ENCODE measurements at regions not wholly inside any gene's neighbourhood (a gene's known extent, or its start where the extent isn't known, plus 50 kb on each side); places are given as distances from the start of the nearest gene placed in this dataset.
"Not testable (repeated sequence)": the region's sequence is repeated elsewhere in the genome, so short reads cannot be mapped to it uniquely, and the experiment has no call there.

DNA sequence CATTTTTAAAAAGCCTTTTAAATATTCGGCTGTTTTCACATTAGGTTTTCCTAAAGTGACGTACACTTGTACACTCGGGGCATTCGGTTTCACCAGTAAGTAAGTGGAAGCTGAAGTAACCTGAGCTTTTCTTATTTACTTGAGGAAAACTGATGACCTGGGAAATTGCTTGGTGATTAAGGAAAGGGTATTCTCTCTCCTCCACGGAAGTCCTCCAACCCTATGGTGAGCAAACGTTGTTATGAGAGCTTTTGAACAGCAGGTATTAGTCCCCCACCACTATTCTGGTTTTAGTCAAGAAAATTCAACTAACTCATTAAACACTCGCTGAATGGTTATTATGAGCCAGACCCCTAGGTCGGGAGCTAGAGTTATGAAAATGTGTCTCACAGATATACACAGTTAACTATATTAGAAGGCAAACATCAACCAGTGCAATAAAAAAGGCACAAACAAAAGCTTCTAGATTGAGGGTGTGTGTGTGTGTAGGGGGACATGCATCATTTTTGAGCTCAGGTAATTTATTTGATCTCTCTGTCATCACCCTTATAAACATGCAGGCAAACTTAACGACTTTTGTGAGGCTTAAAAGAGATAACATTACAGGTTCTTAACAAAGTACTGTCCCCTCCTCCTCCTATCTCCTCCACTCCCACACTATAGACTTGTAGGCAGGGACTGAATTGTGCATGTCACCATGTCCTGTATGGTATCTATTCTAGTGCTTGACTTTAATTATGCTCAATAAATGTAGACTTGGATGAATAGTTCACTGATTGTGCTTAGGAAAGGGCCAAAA is 143.3 kb upstream of the MB21D2 start:
- no peaks in the 10 kb centered on the region for H3K4me1 Mint-ChIP-seq
- DNase-seq: no peak
- H3K27ac Mint-ChIP-seq: no peak overlapping the region
- no peak overlapping the region for H3K4me3 Mint-ChIP-seq
- peaks cover 8% of the 10 kb centered on the region for H3K27me3 Mint-ChIP-seq
- ATAC-seq: no peak
- H3K9me3 Mint-ChIP-seq: no peaks in the 10 kb centered on the region

GRCh38 chr3:193068365-193068764 is 150.7 kb upstream of the MB21D2 start:
- no peak overlapping the region for H3K27ac Mint-ChIP-seq
- DNase-seq: no peak
- no peaks in the 10 kb centered on the region for H3K9me3 Mint-ChIP-seq
- no peak for ATAC-seq
- peaks cover 16% of the 10 kb centered on the region for H3K27me3 Mint-ChIP-seq
- no peak overlapping the region for H3K4me3 Mint-ChIP-seq
- H3K4me1 Mint-ChIP-seq: no peaks in the 10 kb centered on the region

GRCh38 chr3:193069732-193070131 is 152.1 kb upstream of the MB21D2 start:
- peaks cover 25% of the 10 kb centered on the region for H3K27me3 Mint-ChIP-seq
- not testable (repeated sequence) for H3K27ac Mint-ChIP-seq, H3K4me1 Mint-ChIP-seq, H3K9me3 Mint-ChIP-seq, H3K4me3 Mint-ChIP-seq, ATAC-seq, DNase-seq

- Mint-ChIP-seq H3K9me3 (peaks cover 0 to 12% of the 10 kb centered on the region in 2 donors), H3K27ac (no peak overlapping the region), H3K4me3 (no peak overlapping the region), H3K27me3 (peaks cover 3% of the 10 kb centered on the region), H3K4me1 (no peaks in the 10 kb centered on the region)
- no peak for DNase-seq
- ATAC-seq: no peak
These were observed 161.5 kb upstream of the MB21D2 start for GRCh38 chr3:193078996-193079753.

DNA sequence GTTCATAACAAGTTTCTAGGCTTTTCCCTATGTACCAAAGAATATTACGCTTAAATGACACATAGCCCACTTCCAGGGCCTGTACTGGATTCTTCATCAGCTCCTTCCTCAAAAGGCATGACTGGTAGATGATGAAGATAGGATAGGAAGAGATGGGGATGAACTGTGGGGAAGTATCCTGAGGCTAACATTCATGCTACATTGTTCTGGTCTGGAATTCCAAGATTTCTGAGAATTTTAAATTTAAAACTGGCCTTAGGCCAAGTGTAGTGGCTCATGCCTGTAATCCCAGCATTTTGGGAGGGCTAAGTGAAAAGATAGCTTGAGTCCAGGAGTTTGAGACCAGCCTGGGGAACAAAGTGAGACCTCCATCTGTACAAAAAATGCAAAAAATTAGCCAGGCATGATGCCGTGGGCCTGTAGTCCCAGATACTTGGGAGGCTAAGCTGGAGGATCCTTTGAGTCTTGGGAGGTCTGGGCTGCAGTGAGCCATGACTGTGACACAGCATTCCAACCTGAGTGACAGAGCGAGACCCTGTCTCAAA is 160.1 kb upstream of the PLAAT1 start:
- Mint-ChIP-seq H3K4me3 (no peak overlapping the region), H3K27ac (no peak overlapping the region), H3K4me1 (no peaks in the 10 kb centered on the region), H3K27me3 (no peaks in the 10 kb centered on the region), H3K9me3 (peaks cover 0 to 12% of the 10 kb centered on the region in 2 donors)
- DNase-seq (no peak), ATAC-seq (no peak)

DNA sequence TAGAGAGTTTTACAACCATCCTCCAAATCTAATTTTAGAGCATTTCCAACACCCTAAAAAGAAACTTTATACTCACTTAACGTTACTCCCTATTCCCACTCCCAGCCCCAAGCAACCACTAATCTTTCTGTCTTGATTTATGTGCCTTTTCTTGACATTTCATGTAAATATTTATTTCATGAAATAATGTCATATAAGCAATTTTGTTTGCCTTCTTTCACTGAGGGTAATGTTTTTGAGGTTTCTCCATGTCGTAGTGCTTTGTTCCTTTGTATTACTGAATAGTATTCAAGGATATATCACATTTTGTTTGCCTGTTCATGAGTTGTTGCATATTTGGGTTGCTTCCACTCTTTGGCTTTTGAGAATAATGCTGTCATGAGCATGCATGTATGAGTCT is 155.4 kb upstream of the PLAAT1 start:
- Mint-ChIP-seq H3K27me3 (no peaks in the 10 kb centered on the region), H3K9me3 (peaks cover 0 to 12% of the 10 kb centered on the region in 2 donors), H3K4me3 (no peak overlapping the region), H3K4me1 (no peaks in the 10 kb centered on the region), H3K27ac (no peak overlapping the region)
- ATAC-seq: no peak
- no peak for DNase-seq

- Mint-ChIP-seq H3K27ac (no peak overlapping the region), H3K27me3 (no peaks in the 10 kb centered on the region), H3K4me3 (no peak overlapping the region), H3K4me1 (no peaks in the 10 kb centered on the region), H3K9me3 (peaks cover 0 to 12% of the 10 kb centered on the region in 2 donors)
- no peak for ATAC-seq
- DNase-seq: no peak
These were observed 154.3 kb upstream of the PLAAT1 start for GRCh38 chr3:193086681-193087080.

DNA sequence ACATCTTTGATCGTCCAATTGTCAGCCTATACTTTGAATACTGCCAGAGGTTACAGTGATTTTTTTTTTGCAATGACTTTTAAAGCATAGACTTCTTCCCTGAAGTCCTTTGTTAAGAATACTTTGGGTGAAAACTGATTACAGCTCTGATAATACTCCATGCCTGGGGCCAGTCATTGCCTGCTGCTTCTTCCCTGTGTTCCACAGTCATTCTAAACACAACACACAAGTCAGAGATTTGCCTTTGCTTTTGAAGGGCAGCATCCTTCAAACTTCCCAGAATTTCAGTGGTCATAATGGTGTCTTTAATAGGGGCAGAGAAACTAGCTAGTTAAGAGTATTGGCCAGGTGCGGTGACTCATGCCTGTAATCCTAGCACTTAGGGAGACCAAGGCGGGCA is 153.7 kb upstream of the PLAAT1 start:
- no peak for ATAC-seq
- DNase-seq: no peak
- H3K4me1 Mint-ChIP-seq: no peaks in the 10 kb centered on the region
- H3K27me3 Mint-ChIP-seq: no peaks in the 10 kb centered on the region
- H3K9me3 Mint-ChIP-seq: peaks cover 0 to 11% of the 10 kb centered on the region in 2 donors
- no peak overlapping the region for H3K27ac Mint-ChIP-seq
- H3K4me3 Mint-ChIP-seq: no peak overlapping the region

DNA sequence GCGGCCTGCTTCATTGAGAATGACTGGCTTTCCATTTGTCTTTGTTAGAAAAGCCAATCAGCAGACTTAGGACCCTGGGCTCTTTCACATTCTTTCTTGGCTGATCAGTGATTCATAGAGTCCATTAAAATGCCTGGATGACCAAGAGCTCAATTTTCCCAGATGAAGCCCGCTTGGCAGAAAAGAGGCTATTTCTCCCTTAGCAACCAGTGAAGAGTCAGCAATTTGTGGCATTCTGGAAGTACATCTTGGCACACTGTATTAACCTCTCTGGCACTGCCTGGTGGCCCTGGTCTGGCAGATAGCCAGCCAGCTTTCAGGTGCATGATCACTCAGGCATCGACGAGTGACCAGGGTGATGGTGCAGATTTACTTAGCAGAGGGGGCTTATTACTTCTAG is 145.7 kb upstream of the PLAAT1 start:
- H3K4me1 Mint-ChIP-seq: no peaks in the 10 kb centered on the region
- H3K4me3 Mint-ChIP-seq: no peak overlapping the region
- H3K27me3 Mint-ChIP-seq: peaks cover 7% of the 10 kb centered on the region
- DNase-seq (no peak), ATAC-seq (no peak)
- no peak overlapping the region for H3K27ac Mint-ChIP-seq
- H3K9me3 Mint-ChIP-seq: peaks cover 7 to 19% of the 10 kb centered on the region in 2 donors

DNA sequence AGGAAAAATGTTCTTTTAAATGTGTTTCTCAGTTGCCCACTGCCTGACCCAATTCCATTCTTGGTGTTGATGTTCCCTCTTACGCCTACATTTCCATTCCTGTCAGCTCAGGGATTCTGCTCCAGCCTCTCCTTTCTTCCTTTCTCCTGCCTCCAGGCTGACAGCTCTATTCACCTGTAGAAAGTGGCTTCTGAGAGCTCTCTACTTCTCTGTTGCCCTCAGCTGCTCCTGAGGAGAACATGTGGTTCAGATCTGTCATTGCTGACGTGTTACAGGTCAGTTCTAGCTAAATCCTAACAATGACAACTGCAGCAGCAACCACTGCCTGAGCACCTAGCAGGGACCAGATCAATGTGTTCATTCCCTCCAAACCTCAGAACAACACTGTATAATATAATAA is 144.9 kb upstream of the PLAAT1 start:
- Mint-ChIP-seq H3K27me3 (peaks cover 7% of the 10 kb centered on the region), H3K27ac (no peak overlapping the region), H3K9me3 (peaks cover 12 to 26% of the 10 kb centered on the region in 2 donors), H3K4me3 (no peak overlapping the region), H3K4me1 (no peaks in the 10 kb centered on the region)
- no peak for ATAC-seq
- DNase-seq: no peak

DNA sequence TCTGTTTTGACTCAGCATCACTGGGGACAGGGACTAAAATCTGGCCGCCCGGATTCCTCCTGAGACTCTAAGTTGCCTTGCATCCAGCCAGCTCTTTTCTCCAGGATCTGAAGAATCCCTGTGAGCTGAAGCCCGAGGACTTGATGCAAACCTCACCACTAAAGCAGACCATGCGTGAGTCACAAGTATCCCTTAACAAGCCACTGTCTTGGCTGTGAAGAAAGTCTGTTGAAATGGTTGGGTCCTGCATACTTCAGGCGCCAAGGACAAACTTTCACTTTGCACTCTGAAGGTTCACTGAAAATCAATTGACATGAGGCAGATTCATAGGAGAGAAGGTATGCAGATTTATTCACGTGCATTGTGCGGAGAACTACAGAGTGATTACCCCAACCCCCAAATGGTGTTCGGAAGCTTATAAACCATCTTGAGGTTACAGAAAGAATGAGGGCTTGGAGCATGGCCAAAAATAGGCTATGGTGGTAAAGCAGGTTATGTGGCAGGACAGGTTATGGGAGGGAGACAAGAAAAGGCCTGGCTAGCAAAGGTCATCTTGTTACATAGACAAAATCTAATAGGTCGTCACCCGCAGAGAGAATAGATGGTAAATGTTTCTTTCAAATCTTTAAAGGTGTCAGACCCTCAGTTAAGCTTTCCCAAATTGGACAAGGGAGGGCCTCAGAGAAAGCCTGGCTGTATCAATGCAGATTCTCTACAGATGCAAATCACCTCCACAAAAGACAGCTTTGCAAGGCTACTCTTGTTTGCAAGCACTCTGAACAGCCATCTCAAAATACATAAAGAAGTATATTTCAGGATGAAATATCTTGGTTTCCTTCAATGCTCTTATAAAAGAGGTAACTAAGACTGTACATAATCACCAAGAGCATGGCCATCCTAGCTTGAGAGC is 126.3 kb upstream of the PLAAT1 start:
- H3K9me3 Mint-ChIP-seq: peaks cover 0 to 7% of the 10 kb centered on the region in 2 donors
- H3K4me1 Mint-ChIP-seq: no peaks in the 10 kb centered on the region
- H3K4me3 Mint-ChIP-seq: no peak overlapping the region
- ATAC-seq (no peak), DNase-seq (no peak)
- H3K27ac Mint-ChIP-seq: no peak overlapping the region
- peaks cover 18% of the 10 kb centered on the region for H3K27me3 Mint-ChIP-seq

DNA sequence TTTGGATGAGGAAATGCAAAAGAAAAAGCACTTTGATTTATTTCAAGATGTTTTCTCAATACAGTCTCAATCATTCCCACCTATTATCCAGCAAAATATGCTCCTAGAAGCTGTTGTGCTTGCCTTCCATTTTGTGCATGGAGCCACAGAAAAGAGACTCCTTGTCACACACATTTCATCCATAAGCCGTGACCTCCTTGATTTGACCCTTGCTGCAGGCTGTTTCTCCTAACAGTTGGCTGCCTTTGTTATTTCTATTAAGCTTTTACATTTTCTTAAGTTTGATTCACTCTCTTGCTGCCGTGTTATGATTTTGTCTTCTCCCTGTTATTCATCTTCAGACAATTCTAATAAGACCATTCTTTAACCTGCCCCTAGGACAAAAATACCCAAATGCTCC is 124.2 kb upstream of the PLAAT1 start:
- no peaks in the 10 kb centered on the region for H3K4me1 Mint-ChIP-seq
- no peaks in the 10 kb centered on the region for H3K9me3 Mint-ChIP-seq
- peaks cover 11% of the 10 kb centered on the region for H3K27me3 Mint-ChIP-seq
- ATAC-seq (no peak), DNase-seq (no peak)
- no peak overlapping the region for H3K27ac Mint-ChIP-seq
- H3K4me3 Mint-ChIP-seq: no peak overlapping the region

GRCh38 chr3:193118907-193119306 is 122.1 kb upstream of the PLAAT1 start:
- Mint-ChIP-seq H3K27ac (no peak overlapping the region), H3K4me3 (no peak overlapping the region), H3K9me3 (no peaks in the 10 kb centered on the region), H3K27me3 (peaks cover 11% of the 10 kb centered on the region), H3K4me1 (no peaks in the 10 kb centered on the region)
- DNase-seq (no peak), ATAC-seq (no peak)

DNA sequence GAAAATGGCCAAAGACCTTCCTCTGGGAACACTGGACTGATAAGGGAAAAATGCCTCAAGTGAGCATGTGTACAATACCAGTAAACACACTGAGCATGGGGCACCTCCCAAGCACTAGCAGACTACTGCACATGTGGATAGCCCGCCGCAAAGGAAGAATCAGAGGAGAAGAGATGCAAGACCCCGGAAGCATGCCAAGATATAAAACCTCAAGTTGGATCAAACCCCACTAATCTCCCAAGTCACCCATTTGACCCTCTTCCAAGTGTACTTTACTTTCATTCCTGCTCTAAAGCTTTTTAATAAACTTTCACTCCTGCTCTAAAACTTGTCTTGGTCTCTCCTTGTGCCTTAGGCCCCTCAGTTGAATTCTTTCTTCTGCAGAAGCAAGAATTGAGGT is 121.1 kb upstream of the PLAAT1 start:
- no peak overlapping the region for H3K4me3 Mint-ChIP-seq
- H3K9me3 Mint-ChIP-seq: no peaks in the 10 kb centered on the region
- ATAC-seq (no peak), DNase-seq (no peak)
- H3K27ac Mint-ChIP-seq: no peak overlapping the region
- H3K27me3 Mint-ChIP-seq: peaks cover 11% of the 10 kb centered on the region
- H3K4me1 Mint-ChIP-seq: no peaks in the 10 kb centered on the region

- no peak overlapping the region for H3K27ac Mint-ChIP-seq
These were observed 116.2 kb upstream of the PLAAT1 start for GRCh38 chr3:193124861-193125260.

More at GRCh38 chr3:193124861-193125260, 116.2 kb upstream of the PLAAT1 start:
- H3K9me3 Mint-ChIP-seq: peaks cover 0 to 4% of the 10 kb centered on the region in 2 donors
- no peak for ATAC-seq
- no peaks in the 10 kb centered on the region for H3K4me1 Mint-ChIP-seq
- no peaks in the 10 kb centered on the region for H3K27me3 Mint-ChIP-seq
- no peak overlapping the region for H3K4me3 Mint-ChIP-seq
- DNase-seq: no peak
